NCI-H82 (cell line): ENCODE measurements at regions not wholly inside any gene's neighbourhood (a gene's known extent, or its start where the extent isn't known, plus 50 kb on each side); places are given as distances from the start of the nearest gene placed in this dataset.

ENCODE experiments used
- DNase-seq: peaks from one replicate; lab custom pipeline; 2025; lab: John Stamatoyannopoulos, UW

- DNase-seq = no peak
Observed at GRCh38 chr5:2492476-2492875, 259.0 kb downstream of the IRX2 start.

DNA sequence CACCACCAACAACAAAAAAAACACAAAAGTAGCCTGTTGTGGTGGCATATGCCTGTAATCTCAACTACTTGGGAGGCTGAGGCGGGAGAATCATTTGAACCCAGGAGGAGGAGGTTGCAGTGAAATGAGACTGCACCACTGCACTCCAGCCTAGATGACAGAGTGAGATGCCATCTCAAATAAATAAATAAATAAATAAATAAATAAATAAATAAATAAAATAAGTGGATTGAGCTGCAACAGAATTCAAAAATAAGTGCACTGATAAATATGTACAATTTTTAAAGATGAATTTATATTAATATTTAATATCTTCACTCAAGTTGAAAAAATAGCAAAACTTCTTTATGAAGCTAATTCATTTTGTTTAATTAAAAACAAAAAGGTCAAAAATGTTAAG is 259.6 kb downstream of the IRX2 start:
- DNase-seq = no peak

GRCh38 chr5:2489306-2489705 is 262.2 kb downstream of the IRX2 start:
- DNase-seq = no peak

DNA sequence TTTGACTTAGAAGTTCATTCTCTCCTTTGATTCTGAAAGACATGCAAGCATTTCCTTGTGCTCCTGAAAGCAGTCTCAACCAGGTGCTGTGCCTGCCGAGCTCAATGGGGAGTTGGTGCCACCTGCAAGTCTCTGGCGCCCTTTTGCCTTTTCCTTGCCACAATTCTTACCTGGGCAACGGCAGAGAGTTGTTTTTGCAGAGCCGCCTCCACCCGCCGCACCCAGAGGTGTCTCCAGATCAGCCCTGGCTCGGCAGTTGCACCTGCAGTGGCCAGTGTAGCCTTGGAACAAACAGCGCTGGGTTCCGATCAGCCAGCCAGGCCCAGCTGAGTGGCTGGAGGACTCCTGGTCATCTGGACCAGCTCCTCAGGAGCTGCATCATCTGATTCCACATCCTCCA is 262.9 kb downstream of the IRX2 start:
- DNase-seq = no peak

DNA sequence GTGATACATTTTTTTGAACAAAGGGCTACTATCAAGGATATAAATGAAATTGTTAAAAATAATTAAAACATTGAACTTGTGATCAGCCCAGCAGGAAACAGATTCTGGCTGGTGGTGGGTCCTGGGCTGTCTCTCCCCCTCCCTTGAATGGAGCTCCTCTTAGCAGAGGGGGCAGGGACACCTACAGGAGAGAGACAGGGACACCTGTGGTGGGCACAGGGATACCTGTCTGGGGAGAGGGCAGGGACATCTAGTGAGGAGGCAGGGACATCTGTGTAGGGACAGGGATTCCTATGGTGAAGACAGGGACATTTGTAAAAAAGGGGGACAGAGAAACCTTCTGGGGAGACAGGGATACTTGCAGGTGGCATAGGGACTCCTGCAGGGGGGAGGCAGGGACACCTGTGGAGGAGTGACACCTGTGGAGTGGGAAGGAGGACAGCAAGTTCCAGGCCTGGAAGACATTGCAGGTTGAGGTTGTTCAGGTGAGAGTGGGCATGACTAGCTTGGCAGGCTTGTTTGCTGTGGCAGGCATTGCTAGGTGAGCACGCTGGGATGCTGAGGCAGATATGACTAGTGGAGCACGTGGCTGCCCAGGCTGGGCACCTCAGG is 264.2 kb downstream of the IRX2 start:
- DNase-seq = no peak

GRCh38 chr5:2486373-2486772 is 265.1 kb downstream of the IRX2 start:
- DNase-seq = no peak

- DNase-seq = no peak
Observed at GRCh38 chr5:2482778-2483177, 268.7 kb downstream of the IRX2 start.

GRCh38 chr5:2480871-2481270 is 270.6 kb downstream of the IRX2 start:
- DNase-seq = no peak

GRCh38 chr5:2475902-2476301 is 275.6 kb downstream of the IRX2 start:
- no peak for DNase-seq

DNA sequence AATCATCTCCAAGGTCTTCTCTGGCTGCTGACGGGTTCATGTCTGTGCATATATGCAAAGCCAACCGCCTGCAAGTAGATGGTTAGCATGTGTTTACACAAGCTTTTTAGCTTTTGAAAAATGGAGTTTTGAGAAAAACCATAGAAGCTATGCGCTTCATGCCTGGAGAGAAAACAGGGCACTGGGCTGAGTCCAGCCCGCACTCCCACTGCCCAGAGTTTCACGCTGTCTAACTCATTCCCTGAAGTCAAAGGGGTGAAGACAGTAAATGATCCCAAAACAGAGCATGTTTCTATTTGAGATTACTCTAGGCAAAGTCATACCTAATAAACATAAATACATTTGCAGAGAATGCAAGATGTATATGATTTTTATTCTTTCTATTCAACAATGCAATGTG is 278.8 kb downstream of the IRX2 start:
- no peak for DNase-seq

GRCh38 chr5:2471152-2471879 is 280.2 kb downstream of the IRX2 start:
- DNase-seq = no peak

- no peak for DNase-seq
Observed at GRCh38 chr5:2466966-2467365, 284.5 kb downstream of the IRX2 start.

- peak; percentile 4 for DNase-seq
Observed at GRCh38 chr5:2465383-2465782, 286.1 kb downstream of the IRX2 start.

GRCh38 chr5:2464141-2464540 is 287.3 kb downstream of the IRX2 start:
- no peak for DNase-seq

- no peak for DNase-seq
Observed at GRCh38 chr5:2461701-2462691, 289.5 kb downstream of the IRX2 start.

- DNase-seq = no peak
Observed at GRCh38 chr5:2460098-2460497, 291.4 kb downstream of the IRX2 start.

GRCh38 chr5:2459251-2459650 is 292.2 kb downstream of the IRX2 start:
- no peak for DNase-seq

DNA sequence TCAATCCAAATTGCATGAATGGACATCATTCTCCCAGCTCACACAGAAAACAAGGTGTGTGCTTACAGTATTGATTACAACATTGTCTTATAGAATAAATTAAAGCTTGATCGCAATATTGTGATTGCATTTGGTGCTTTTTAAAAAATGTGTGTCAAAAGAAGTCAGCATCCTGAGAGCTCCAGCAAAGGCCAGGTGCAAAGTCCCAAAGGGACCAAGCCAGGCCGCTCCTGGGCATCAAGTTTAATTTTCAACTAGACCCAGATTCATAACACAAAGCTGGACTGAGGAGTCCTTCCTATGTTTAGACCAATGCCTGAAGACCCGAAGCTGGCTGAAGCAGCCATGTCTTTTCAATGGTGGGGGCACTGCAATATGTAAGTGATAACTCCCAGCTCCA is 295.6 kb downstream of the IRX2 start:
- no peak for DNase-seq

GRCh38 chr5:2454876-2455275 is 296.6 kb downstream of the IRX2 start:
- DNase-seq = no peak

- no peak for DNase-seq
Observed at GRCh38 chr5:2453781-2454180, 297.7 kb downstream of the IRX2 start.

DNA sequence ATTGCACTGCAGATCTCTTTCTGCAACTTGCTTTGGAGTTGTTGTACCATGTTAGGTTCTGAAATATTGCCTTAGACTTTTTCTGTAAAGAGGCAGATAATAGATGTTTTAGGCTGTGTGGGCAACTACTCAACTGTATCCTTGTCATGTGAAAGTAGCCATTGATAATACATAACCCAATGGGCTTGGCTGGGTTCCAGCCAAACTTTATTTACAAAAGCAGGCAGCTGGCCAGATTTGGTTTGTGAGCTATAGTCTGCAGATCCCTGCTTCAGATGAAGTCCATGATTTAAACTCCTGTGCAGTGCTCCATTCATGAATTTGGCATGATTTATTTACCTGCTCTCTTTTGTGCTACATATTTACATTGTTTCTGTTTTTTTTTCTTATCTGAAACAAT is 300.4 kb downstream of the IRX2 start:
- DNase-seq = no peak

DNA sequence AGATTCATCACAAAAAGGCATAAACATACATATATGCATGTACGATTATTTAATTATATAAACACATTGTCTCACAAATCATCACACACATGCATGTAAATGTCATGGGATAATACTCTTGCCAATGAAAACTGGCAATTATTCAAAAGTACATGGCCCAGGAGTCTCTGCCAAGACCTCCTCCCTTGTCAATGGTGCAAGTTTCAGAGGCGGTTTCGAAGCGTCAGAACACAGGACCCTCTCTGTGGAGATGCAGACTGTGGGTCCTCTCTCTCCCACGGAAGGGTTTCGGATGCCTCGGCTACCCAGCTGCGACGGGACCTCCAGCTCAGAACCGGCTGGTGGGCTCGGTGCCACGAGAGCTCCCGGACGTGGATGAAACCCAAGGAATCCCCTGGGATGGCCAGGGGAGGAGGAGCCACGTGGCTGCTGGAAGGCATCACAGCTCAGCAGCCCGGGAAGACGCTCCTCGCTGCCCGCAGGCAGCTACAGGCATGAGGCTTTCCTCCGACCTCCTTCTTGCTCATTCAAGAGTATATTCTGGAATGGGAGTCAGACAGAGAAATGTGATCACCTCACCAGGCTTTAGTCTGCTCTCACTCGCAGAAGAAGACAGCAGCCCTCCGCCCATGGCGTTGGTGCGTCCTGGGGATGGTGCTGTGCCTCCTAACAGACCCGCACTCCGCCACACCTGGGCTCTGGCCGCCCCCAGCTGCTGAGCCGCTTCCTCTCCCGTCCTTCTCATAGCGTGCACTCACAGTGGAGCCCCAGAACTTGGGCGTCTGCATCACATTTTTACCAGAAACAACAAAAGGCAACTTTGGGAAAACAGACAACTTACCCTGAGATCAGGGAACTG is 308.8 kb downstream of the IRX2 start:
- DNase-seq = no peak
